ENCODE measurements at regions not wholly inside any gene's neighbourhood (a gene's known extent, or its start where the extent isn't known, plus 50 kb on each side); places are given as distances from the start of the nearest gene placed in this dataset.

DNA sequence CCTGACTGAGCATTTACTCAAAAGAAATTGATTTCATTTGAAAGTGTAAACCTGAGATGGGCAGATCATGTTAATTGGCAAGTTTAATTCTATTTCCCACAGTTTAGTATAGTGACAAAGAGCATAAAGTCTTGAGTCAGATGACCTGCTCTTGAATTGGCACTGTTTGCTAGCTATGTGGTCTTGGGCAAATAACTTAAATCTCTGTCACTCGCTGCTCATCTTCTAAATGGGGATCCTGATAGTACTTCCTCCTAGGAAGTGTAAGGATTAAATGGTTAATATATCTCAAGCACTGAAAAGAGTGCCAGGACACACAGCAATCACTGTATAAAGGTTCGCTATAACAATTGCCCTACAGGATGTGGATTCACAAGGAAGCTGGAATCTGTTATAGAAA, 242.8 kb upstream of the JADE1 start (continued):
- TF ChIP-seq, protein P1, sequence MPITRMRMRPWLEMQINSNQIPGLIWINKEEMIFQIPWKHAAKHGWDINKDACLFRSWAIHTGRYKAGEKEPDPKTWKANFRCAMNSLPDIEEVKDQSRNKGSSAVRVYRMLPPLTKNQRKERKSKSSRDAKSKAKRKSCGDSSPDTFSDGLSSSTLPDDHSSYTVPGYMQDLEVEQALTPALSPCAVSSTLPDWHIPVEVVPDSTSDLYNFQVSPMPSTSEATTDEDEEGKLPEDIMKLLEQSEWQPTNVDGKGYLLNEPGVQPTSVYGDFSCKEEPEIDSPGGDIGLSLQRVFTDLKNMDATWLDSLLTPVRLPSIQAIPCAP (CRISPR knock-in tag; IDR thresholded peaks at IDR 0.05): no peak
- TF ChIP-seq ZNF263 (CRISPR knock-in tag; IDR thresholded peaks at IDR 0.05; ENCODE audit: low read depth) (no peak), NFYB (CRISPR knock-in tag; conservative IDR thresholded peaks at IDR 0.05; ENCODE audit: low read depth) (no peak)
- TF ChIP-seq, protein P2, sequence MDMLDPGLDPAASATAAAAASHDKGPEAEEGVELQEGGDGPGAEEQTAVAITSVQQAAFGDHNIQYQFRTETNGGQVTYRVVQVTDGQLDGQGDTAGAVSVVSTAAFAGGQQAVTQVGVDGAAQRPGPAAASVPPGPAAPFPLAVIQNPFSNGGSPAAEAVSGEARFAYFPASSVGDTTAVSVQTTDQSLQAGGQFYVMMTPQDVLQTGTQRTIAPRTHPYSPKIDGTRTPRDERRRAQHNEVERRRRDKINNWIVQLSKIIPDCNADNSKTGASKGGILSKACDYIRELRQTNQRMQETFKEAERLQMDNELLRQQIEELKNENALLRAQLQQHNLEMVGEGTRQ (CRISPR knock-in tag; IDR thresholded peaks at IDR 0.05): no peak

DNA sequence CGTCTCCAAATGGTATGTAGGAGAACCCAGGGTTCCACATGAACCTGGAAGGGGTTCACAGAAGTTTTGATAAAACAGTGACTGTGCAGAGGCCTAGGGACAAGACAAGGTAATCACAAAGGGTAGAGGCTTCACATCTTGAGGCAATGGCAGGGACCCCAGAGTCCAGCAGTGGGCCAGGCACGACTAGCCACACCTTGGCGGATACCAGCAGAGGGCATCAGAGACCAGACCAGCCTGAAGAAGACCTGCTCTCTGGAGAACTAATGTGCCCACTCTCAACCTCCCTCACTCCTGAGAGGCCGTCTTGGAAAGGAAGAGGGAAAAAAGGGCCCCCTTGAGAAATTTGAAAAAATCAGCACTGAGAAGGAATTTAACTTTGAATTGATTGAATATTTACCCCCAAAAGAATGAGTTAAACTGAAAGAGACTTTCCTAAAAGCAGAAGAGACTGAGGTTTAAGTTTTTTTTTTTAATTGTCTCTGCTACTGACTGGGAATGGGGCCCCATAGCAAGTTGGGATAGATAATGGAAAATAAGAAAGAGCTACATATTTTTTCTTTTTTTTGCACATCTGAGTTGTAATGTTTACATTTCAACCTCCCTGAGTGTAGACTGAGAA, 243.8 kb upstream of the JADE1 start:
- peak; percentile 78 for DNase-seq (ENCODE audit: low spot score)
- ChIA-PET POLR2A (no interaction called here), CTCF (interaction anchor here (0.8 to 1.8 kb wide), 4 partner anchors 111 to 298 kb away, joined by 3 to 4 read pairs (median 4); no protein-coding TSS in a partner anchor)
- H3K4me3 Mint-ChIP-seq: no peak overlapping the region
- no peaks in the 10 kb centered on the region for H3K9me3 Mint-ChIP-seq
- TF ChIP-seq, protein P3, sequence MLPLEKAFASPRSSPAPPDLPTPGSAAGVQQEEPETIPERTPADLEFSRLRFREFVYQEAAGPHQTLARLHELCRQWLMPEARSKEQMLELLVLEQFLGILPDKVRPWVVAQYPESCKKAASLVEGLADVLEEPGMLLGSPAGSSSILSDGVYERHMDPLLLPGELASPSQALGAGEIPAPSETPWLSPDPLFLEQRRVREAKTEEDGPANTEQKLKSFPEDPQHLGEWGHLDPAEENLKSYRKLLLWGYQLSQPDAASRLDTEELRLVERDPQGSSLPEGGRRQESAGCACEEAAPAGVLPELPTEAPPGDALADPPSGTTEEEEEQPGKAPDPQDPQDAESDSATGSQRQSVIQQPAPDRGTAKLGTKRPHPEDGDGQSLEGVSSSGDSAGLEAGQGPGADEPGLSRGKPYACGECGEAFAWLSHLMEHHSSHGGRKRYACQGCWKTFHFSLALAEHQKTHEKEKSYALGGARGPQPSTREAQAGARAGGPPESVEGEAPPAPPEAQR (CRISPR knock-in tag; IDR thresholded peaks at IDR 0.05): 0 out of 2 replicates have a peak, but pooled peaks have one; percentile 15
- TF ChIP-seq RELA (CRISPR knock-in tag; IDR thresholded peaks at IDR 0.05; ENCODE audit: borderline replicate concordance): no peak
- TF ChIP-seq, protein P4, sequence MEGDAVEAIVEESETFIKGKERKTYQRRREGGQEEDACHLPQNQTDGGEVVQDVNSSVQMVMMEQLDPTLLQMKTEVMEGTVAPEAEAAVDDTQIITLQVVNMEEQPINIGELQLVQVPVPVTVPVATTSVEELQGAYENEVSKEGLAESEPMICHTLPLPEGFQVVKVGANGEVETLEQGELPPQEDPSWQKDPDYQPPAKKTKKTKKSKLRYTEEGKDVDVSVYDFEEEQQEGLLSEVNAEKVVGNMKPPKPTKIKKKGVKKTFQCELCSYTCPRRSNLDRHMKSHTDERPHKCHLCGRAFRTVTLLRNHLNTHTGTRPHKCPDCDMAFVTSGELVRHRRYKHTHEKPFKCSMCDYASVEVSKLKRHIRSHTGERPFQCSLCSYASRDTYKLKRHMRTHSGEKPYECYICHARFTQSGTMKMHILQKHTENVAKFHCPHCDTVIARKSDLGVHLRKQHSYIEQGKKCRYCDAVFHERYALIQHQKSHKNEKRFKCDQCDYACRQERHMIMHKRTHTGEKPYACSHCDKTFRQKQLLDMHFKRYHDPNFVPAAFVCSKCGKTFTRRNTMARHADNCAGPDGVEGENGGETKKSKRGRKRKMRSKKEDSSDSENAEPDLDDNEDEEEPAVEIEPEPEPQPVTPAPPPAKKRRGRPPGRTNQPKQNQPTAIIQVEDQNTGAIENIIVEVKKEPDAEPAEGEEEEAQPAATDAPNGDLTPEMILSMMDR (IDR thresholded peaks at IDR 0.05): peak; percentile 59
- ATAC-seq: peak; percentile 95
- peaks cover 53% of the 10 kb centered on the region for H3K4me1 Mint-ChIP-seq
- H3K27me3 Mint-ChIP-seq (ENCODE audit: low read depth): no peaks in the 10 kb centered on the region; the same call in 1 of the 2 replicates
- no peaks in the 10 kb centered on the region for H3K36me3 Mint-ChIP-seq
- H3K27ac Mint-ChIP-seq: no peak overlapping the region

DNA sequence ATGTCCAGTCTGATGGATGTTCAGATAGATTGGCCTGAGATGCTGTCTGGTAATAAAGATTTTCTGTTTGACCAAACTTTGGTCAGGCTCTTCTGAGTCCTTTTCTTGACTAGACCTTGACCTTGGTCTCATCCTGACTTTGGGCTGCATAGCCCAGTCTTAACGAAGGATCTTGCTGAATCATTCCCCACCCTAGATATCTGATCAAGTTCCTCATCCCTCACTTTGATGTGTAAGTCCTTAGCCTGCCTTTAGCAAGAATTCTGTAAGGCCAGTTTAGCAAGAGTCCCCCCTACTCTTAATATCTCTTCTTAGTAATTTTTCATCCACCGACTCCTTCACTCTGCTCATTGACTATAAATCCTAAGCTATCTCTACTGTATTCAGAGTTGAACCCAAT, 244.4 kb upstream of the JADE1 start:
- no peaks in the 10 kb centered on the region; the same call in 1 of the 2 replicates for H3K27me3 Mint-ChIP-seq (ENCODE audit: low read depth)
- no peaks in the 10 kb centered on the region for H3K9me3 Mint-ChIP-seq
- DNase-seq (ENCODE audit: low spot score) (no peak), ATAC-seq (no peak)
- CTCF ChIA-PET: no interaction called here
- POLR2A ChIA-PET: no interaction called here
- H3K27ac Mint-ChIP-seq: no peak overlapping the region
- no peaks in the 10 kb centered on the region for H3K36me3 Mint-ChIP-seq
- H3K4me1 Mint-ChIP-seq: peaks cover 47% of the 10 kb centered on the region
- no peak overlapping the region for H3K4me3 Mint-ChIP-seq
- no peak for TF ChIP-seq ETV6 (CRISPR knock-in tag; IDR thresholded peaks at IDR 0.05)
- no peak for TF ChIP-seq NR3C1 (CRISPR knock-in tag; conservative IDR thresholded peaks at IDR 0.05; ENCODE audit: low read depth)
- TF ChIP-seq, protein P5, sequence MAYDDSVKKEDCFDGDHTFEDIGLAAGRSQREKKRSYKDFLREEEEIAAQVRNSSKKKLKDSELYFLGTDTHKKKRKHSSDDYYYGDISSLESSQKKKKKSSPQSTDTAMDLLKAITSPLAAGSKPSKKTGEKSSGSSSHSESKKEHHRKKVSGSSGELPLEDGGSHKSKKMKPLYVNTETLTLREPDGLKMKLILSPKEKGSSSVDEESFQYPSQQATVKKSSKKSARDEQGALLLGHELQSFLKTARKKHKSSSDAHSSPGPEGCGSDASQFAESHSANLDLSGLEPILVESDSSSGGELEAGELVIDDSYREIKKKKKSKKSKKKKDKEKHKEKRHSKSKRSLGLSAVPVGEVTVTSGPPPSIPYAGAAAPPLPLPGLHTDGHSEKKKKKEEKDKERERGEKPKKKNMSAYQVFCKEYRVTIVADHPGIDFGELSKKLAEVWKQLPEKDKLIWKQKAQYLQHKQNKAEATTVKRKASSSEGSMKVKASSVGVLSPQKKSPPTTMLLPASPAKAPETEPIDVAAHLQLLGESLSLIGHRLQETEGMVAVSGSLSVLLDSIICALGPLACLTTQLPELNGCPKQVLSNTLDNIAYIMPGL (CRISPR knock-in tag; IDR thresholded peaks at IDR 0.05): no peak
- no peak for TF ChIP-seq NFYB (CRISPR knock-in tag; conservative IDR thresholded peaks at IDR 0.05; ENCODE audit: low read depth)
- TF ChIP-seq, protein P6, sequence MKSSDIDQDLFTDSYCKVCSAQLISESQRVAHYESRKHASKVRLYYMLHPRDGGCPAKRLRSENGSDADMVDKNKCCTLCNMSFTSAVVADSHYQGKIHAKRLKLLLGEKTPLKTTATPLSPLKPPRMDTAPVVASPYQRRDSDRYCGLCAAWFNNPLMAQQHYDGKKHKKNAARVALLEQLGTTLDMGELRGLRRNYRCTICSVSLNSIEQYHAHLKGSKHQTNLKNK (CRISPR knock-in tag; IDR thresholded peaks at IDR 0.05): no peak
- TF ChIP-seq, protein P1 (CRISPR knock-in tag; IDR thresholded peaks at IDR 0.05): no peak
- no peak for TF ChIP-seq TCF7 (CRISPR knock-in tag; IDR thresholded peaks at IDR 0.05; ENCODE audit: low read depth)
- no peak for TF ChIP-seq FOXP1 (CRISPR knock-in tag; IDR thresholded peaks at IDR 0.05; ENCODE audit: borderline replicate concordance)
- TF ChIP-seq, protein P3 (CRISPR knock-in tag; IDR thresholded peaks at IDR 0.05): no peak
- no peak for TF ChIP-seq SMAD4 (CRISPR knock-in tag; IDR thresholded peaks at IDR 0.05)
- TF ChIP-seq, protein P2 (CRISPR knock-in tag; IDR thresholded peaks at IDR 0.05): no peak
- TF ChIP-seq CREB1 (CRISPR knock-in tag; IDR thresholded peaks at IDR 0.05): no peak
- TF ChIP-seq, protein P7, sequence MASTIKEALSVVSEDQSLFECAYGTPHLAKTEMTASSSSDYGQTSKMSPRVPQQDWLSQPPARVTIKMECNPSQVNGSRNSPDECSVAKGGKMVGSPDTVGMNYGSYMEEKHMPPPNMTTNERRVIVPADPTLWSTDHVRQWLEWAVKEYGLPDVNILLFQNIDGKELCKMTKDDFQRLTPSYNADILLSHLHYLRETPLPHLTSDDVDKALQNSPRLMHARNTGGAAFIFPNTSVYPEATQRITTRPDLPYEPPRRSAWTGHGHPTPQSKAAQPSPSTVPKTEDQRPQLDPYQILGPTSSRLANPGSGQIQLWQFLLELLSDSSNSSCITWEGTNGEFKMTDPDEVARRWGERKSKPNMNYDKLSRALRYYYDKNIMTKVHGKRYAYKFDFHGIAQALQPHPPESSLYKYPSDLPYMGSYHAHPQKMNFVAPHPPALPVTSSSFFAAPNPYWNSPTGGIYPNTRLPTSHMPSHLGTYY (CRISPR knock-in tag; IDR thresholded peaks at IDR 0.05): no peak
- TF ChIP-seq, protein P8, sequence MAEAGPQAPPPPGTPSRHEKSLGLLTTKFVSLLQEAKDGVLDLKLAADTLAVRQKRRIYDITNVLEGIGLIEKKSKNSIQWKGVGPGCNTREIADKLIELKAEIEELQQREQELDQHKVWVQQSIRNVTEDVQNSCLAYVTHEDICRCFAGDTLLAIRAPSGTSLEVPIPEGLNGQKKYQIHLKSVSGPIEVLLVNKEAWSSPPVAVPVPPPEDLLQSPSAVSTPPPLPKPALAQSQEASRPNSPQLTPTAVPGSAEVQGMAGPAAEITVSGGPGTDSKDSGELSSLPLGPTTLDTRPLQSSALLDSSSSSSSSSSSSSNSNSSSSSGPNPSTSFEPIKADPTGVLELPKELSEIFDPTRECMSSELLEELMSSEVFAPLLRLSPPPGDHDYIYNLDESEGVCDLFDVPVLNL (CRISPR knock-in tag; IDR thresholded peaks at IDR 0.05; ENCODE audit: borderline replicate concordance, low read depth): no peak
- no peak for TF ChIP-seq RORB (CRISPR knock-in tag; IDR thresholded peaks at IDR 0.05)
